HG02642 (cell line): ENCODE measurements at regions not wholly inside any gene's neighbourhood (a gene's known extent, or its start where the extent isn't known, plus 50 kb on each side); places are given as distances from the start of the nearest gene placed in this dataset.
A peak's percentile ranks its signal among the peaks of the same experiment; 100 is the strongest.
"Not testable (repeated sequence)": the region's sequence is repeated elsewhere in the genome, so short reads cannot be mapped to it uniquely, and the experiment has no call there.

Source experiments
- ATAC-seq: cut with Tn5 transposase; IDR thresholded peaks from one replicate; pipeline ENCODE4 v1.9.1; 2021; ENCODE audit warnings: mild to moderate bottlenecking; ENCODE audit not compliant: unreplicated experiment, poor library complexity

GRCh38 chr1:234891427-234891826 is 237.2 kb downstream of the TOMM20 start:
- ATAC-seq, result no peak

DNA sequence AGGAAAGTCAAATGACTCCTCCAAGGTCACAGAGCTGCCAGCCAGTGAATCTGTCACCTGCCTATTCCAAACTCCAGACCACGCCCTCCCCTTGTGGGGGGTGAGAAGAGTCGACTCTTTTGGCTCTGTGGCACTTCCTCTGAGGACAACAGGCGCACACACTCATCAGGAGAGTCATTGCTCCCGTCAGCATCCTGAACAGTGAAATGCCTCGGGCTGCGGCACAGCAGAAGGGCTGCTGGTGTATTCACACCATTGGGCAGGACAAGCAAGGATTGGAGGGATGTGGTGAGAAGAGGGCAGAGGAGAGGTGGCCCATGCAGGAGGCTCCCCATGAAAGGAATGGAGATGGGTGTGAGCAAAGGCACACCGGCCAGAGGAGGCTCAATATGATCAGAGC is 239.0 kb downstream of the TOMM20 start:
- ATAC-seq, result no peak

DNA sequence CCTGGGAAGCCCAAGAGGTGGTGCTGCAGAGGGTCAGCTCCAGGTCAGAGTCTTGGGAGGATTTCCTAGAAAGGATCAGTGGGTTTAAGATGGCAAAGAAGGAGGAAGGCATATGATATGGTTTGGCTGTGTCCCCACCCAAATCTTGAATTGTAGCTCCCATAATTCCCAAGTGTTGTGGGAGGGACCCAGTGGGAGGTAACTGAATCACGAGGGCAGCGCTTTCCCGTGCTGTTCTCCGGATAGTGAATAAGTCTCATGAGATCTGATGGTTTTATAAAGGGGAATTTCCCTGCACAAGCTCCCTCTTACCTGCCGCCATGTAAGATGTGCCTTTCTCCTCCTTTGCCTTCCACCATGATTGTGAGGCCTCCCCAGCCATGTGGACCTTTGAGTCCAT is 240.4 kb downstream of the TOMM20 start:
- not testable (repeated sequence) for ATAC-seq

DNA sequence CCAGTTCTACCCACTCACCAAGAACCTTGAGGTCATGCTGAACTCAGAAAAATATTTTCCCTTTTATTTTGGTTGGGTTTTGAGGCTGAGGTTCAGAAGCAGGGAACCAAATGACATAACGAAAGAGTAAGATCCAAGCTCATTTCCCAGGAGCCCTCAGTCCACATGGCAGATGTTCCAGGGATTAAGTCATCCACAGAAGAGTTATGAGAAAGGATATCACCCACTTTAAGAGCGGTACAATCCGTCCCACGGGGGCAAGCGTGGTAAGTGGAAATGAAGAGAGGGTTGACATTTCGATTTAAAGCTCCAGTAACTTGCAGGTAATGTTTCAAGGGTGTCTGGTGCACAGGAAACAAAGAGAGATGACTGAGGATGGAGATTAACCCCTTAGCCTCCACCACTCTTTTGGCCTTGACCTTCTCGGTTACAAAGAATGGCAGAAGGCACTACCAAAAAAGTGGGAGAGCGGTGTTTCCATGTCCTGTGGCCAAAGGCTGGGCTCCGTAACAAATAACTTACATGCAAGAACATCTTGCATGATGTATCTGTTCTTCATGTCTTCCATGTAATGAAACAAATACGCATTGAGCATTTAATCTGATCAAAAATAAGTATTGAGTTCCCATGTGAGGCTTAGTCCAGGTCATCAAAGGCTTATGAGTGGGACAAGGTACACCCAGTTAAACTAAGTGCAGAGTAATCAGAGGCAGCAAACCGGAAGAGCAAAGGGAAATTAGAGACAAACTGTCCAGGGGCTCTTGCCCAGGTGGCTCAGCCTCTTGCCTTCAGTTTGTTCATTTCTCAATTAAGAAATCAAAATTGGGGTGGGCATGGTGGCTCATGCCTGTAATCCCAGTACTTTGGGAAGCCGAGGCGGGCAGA is 241.4 kb downstream of the TOMM20 start:
- ATAC-seq, result no peak

DNA sequence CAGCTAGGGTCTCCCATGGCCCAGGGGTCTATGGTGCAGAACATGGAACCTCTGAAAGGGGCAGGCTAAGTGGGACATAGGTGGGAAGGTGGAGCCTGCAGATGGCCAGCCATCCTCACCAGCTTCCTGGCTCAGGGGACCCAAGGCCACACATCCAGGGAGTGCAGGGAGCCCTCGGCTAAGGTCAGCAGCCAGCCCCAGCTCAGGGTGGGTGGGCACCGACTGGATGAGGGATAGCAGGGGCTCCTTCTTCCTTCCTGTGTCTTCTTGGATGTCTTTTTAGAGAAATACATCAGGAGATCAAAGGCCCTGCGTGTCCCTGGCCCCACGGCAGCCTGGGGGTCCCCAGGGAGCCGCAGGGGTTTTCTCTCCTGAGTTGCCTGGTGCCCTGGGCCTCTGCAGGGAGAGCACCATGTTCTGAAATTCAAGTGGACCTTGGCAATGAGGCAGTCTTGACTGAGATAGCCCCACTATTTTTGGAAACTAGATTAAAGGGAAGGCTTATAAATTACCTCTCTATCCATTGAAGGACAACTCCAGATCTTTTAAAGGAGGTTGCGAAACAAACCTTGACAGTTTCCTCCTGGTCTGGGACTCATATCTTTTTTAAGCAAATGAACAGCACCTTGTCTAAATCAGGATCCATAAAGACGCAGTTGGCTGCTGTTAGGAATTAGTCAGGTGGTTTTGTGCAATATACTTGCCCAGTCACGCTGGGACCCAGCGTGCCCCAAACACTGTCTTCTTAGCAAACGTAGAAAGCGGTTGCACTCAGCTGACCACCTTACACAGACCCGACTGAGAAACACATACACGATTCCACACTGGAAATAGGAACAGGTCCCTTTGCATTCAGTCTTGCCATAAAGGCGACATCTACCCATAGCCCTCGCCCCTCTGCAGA is 242.3 kb downstream of the TOMM20 start:
- ATAC-seq, result no peak

DNA sequence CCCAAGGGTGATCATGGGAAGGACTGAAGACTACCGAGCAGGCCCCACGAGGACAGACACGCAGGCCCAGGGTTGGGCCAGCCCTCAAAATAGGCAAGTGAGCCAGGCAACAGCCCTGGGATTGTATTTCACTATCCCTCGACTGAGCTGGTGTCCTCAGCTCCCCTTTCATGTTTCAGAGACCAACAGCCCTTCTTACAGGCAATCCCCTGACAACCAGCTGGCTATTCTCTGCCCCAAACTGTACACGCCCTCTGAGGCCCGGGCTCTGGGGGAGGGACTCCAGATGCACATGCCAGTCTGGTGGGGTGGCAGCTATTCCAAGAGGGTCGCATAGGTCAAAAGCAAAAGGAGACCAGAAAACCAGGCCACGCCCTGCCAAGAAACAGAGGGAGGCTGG is 243.0 kb downstream of the TOMM20 start:
- ATAC-seq, result no peak

DNA sequence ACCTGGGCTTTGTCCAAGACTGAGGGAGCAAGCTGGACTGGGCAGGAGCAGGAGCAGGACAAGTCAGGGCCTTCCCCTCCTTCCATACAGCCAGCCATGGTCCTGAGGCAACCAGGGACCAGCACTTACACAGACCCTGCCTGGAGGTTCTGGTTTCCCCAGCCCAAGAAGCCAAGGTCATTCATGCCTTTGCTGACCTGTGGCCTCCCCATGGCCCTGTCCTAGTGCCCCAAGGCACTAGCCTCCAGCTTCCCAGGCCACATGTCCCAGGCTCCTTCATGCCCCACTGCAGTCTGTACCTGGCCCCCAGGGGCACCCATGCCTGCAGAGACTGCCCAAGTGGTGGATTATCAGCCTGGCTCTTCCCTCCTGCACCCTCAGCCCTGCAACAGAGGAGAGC is 243.9 kb downstream of the TOMM20 start:
- ATAC-seq, result no peak

- ATAC-seq, result no peak
Observed at GRCh38 chr1:234884006-234884405, 244.6 kb downstream of the TOMM20 start.

- no peak for ATAC-seq
Observed at GRCh38 chr1:234882898-234883297, 245.7 kb downstream of the TOMM20 start.

DNA sequence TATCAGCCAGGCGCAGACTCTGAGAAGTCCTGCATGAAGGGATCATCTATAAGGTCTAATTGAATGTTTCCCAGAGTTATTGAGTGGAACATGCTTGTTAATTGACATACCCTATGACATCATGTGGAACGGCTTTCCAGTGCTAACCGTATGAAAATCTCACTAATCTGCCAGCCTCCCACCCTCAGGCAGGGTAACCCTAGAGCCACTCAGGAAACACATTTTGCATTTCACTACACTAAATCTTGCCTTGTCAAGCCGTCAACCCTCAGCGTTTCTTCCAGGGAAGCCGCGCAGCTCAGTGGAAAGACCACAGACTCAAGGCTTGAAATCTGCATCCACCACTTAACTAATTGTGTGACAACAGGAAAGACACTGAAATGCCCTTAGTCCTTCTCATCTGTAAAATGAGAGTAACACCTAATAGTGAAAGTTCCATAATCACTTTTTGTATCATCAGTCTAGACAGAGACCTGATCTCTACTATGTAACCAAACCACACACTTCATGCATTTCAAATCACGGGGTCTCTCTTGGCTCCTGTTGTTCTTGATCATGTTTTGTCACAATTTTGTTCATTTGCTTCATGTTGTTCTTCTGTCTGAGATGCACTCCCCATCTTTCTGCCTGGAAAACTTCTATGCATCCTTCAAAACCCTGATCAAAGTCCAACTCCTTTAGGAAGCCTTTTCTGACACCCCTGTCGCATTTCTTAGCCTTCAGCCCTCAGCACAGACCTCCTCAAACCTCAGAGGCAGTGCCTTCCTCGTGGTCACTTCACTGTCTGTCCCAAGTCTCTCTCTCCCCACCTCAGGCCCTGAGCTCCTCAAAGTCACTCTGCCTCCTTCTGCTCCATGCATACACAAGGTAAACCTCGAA is 246.5 kb downstream of the TOMM20 start:
- peak; percentile 85 for ATAC-seq

DNA sequence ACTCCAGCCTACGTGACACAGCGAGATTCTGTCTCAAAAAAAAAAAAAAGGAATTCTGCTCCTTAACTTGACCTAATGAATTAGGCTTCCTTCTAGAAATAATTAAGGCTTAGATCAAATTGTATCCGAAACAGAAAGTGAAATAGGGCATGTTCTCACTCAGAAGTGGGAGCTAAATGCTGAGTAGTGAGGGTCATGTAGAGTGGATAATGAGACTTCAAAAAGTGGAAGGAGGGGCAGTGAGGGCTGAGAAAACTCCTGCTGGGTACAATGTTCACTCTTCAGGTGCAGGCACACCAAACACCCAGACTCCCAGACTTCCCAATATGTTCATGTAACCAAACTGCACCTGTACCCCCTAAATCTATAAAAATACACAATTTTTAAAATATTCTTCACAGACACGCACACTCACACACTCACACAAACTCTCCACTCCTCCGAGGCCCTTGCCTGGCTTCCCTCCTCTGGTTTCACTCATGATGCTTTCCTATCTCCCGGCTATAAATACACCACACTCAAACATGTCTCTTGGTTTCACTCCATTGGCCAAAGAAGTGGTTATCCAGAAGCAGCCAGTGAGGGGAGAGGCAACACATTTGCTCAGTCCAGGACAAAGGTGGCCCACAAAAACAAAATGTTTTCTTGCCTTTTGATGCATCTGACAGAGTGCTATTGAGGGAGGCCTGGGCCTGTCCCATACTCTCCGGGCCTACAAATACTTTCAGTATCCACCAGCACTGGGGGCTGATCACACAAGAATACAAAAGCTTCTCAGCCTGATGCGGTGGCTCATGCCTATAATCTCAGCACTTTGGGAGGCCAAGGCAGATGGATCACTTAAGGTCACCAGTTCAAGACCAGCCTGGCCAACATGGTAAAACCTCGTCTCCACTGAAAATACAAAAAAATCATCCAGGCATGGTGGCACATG is 249.2 kb downstream of the TOMM20 start:
- no peak for ATAC-seq

GRCh38 chr1:234878288-234878687 is 250.3 kb downstream of the TOMM20 start:
- ATAC-seq, result no peak

GRCh38 chr1:234877761-234878160 is 250.9 kb downstream of the TOMM20 start:
- ATAC-seq, result no peak

DNA sequence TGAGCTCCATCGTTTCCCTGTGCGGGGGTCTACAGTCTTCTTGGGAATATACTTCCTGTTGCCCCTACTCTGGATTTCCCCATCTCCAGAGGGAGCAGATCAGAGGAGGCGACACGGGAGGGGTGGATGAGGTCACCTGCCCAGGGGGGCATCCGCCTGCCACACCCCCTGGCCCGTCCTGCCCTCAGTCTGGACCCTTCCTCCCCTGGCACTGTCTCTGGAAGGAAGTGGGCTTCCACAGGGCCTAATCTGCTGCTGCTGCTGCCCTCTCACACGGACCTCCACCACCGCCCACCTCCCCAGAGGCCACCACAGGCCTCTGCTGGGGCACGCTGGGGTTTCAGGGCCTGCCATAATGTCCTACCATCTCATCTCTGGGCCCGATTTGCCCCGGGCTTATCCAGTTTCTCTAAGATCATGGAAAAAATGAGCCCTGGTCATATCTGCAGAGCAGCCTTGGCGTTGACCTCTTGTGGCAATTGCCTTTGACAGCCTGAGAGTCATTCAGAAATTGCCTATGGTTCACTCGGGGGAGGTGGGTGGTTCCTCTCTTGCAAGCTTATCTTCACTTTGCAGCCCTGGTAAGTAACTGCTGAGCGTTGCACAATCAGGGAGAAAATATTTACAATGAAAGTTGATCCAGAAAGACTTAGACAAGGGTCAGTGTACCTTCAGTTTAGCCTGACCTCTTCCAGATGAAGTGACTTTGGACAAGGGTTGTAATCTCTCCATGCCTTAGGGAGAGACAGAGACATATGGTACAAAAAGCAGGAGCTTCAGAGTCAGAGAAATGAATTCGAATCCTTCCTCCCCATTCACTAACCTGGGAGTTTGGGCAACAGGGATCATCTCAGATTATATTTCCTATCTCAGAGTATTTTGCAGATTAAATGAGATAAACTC is 252.4 kb downstream of the TOMM20 start:
- ATAC-seq, result no peak

DNA sequence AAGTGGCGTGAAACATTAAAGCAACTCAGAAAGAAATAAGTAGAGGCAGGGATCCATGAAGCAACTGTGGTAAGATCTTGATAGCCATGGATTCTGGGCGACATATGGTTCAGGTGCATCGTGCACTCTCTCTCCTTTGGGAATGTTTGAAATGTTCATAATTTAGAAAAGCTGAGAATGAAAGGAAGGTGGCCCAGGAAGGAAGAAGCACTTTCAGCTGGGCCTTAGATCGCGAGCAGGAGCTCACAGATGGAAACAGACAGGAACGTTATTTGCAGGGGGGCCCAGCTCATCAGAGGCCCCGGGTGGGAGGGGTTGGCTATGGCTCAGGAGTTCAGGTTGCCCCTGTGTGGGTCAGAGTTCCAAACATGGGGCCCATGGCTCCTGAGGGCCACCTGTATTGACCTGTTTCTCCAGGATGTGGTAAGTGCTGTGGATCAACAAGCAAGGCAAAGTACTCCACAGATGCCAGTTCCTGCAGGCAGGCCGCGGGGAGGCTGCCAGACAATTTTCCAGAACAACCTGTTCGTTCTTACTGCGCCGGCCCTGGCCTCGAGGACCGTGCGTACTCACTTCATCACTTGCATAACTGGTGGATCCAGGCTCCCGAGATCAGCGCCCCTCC is 253.2 kb downstream of the TOMM20 start:
- no peak for ATAC-seq

DNA sequence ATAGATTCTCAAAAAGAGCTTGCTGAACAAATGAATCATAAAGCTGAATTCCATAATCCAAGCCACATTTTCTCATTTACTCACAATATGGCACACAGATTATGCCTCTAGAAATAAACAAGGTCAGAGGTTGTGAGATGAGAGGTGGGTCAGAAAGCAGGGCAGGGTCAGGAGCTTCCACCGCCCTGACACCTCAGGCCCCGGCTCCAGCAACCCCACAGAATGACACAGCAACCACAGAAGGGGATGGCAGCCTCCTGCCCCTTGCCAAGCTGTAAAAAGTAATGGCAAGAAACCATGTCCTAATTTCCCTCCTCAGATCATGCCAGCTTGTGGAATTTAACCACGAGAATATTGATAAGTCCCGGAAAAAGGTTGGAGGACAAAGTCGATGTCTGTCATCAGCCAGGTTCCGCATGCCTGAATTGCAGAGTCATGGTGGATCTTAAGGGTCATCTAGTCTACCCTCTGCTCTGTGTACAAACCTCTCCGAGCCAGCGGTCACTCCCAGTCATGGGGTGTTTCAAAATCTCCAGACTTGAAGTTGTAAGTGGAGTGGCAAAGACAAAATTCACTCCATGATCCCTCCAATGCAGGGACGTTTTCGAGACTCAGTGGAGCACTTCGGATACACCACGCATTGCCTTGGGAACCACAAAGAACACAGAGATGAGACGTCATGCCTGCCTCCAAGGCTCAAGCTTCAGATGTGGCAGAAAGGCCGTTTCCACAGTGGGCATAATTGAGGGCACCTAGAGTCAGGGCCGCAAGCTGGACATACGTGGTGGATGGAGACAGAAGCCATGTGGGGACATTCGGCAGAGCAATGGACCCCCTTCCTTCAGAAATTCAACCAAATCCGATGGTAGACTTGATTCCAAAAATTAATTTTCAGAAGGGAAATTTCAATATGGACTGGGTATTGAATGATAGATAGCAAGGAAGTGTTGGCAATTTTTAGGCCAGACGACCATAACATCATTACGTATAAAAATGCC is 254.0 kb downstream of the TOMM20 start:
- ATAC-seq, result no peak
